BLaER1 treated with 17β-estradiol and CSF1 and Interleukin-3, amounts not matched to agents 10 nM and 100 nM (cell line): ENCODE measurements at regions not wholly inside any gene's neighbourhood (a gene's known extent, or its start where the extent isn't known, plus 50 kb on each side); places are given as distances from the start of the nearest gene placed in this dataset.
"Not testable (repeated sequence)": the region's sequence is repeated elsewhere in the genome, so short reads cannot be mapped to it uniquely, and the experiment has no call there.

ENCODE experiments used
- H3K27ac ChIP-seq, 11 experiments: shearing (Covaris generic); formaldehyde crosslinking; 2 replicates each; pipeline ENCODE4 v1.8.1; 2022
- H3K27me3 ChIP-seq, 11 experiments: shearing (Covaris generic); formaldehyde crosslinking; 2 replicates each; pipeline ENCODE4 v1.8.1; 2022
- H3K36me3 ChIP-seq, 11 experiments: shearing (Covaris generic); formaldehyde crosslinking; 2 replicates each; pipeline ENCODE4 v1.8.1; 2022
- H3K4me1 ChIP-seq, 10 experiments: shearing (Covaris generic); formaldehyde crosslinking; 2 replicates each; pipeline ENCODE4 v1.8.1; 2022
- H3K4me2 ChIP-seq, 11 experiments: shearing (Covaris generic); formaldehyde crosslinking; 2 replicates each; pipeline ENCODE4 v1.8.1; 2022
- H3K4me3 ChIP-seq, 10 experiments: shearing (Covaris generic); formaldehyde crosslinking; 2 replicates each; pipeline ENCODE4 v1.8.1; 2022
- H3K9ac ChIP-seq, 11 experiments: shearing (Covaris generic); formaldehyde crosslinking; 2 replicates each; pipeline ENCODE4 v1.8.1; 2022
- H3K9me3 ChIP-seq, 11 experiments: shearing (Covaris generic); formaldehyde crosslinking; replicated peaks in 1 of 11; 2 replicates each; pipeline ENCODE4 v1.8.1; 2022
- H4K20me1 ChIP-seq, 11 experiments: shearing (Covaris generic); formaldehyde crosslinking; 2 replicates each; pipeline ENCODE4 v1.8.1; 2022
- Cebpa-rat ChIP-seq, 11 experiments: shearing (Covaris generic); IDR thresholded peaks; 2 replicates each; pipeline ENCODE4 v1.8.1; 2022

- no peaks in the 10 kb centered on the region for H3K4me1 ChIP-seq
- H3K4me3 ChIP-seq, result no peak overlapping the region
- no peaks in the 10 kb centered on the region for H3K9me3 ChIP-seq
- H4K20me1 ChIP-seq, result no peaks in the 10 kb centered on the region
- H3K9ac ChIP-seq, result no peak overlapping the region
- H3K4me2 ChIP-seq, result no peak overlapping the region
- H3K27me3 ChIP-seq, result no peaks in the 10 kb centered on the region
- no peaks in the 10 kb centered on the region for H3K36me3 ChIP-seq
- H3K27ac ChIP-seq, result no peak overlapping the region
- no peak for TF ChIP-seq Cebpa-rat (IDR thresholded peaks at IDR 0.05)
These were observed 233.5 kb downstream of the TUBA3C start for GRCh38 chr13:18948012-18948663.

DNA sequence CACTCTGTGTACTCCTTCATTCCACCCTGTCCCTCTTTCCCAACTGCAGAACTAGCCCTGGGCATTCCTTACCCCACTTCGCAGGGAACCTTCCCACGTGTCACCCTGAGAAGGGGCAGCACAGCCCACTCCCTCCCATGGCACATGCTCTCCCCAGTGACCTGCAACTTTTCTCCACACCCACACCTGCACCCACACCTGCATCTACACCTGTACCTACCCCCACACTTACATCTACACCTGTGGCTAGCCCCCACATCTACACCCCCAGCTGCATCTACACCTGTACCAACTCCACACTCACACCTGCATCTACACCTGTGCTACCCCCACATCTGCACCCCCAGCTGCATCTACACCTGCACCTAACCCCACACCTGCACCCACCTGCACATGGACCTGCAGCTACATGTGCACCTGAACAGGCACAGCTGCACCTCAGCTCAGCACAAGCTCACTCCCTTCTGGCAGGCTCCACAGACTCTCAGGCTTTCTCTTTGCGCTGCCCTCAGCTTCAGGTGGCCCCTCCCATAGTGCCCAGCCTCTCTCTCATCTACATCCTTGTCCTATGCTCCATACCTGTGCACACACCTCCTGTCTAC, 234.1 kb downstream of the TUBA3C start:
- Histone ChIP-seq H4K20me1 (no peaks in the 10 kb centered on the region), H3K9me3 (no peaks in the 10 kb centered on the region), H3K27me3 (no peaks in the 10 kb centered on the region), H3K27ac (no peak overlapping the region), H3K9ac (no peak overlapping the region), H3K4me3 (no peak overlapping the region), H3K4me2 (no peak overlapping the region), H3K4me1 (no peaks in the 10 kb centered on the region), H3K36me3 (no peaks in the 10 kb centered on the region)
- no peak for TF ChIP-seq Cebpa-rat (IDR thresholded peaks at IDR 0.05)

GRCh38 chr13:18946738-18947137, 234.9 kb downstream of the TUBA3C start:
- Histone ChIP-seq H3K36me3 (no peaks in the 10 kb centered on the region), H3K9ac (no peak overlapping the region), H3K4me2 (no peak overlapping the region), H3K4me3 (no peak overlapping the region), H3K4me1 (no peaks in the 10 kb centered on the region), H3K27ac (no peak overlapping the region), H3K9me3 (no peaks in the 10 kb centered on the region), H4K20me1 (no peaks in the 10 kb centered on the region), H3K27me3 (no peaks in the 10 kb centered on the region)
- TF ChIP-seq Cebpa-rat (IDR thresholded peaks at IDR 0.05), result no peak

GRCh38 chr13:18944501-18945068, 237.0 kb downstream of the TUBA3C start:
- H3K27ac ChIP-seq, result no peak overlapping the region
- H3K4me2 ChIP-seq, result no peak overlapping the region
- H3K9me3 ChIP-seq, result no peaks in the 10 kb centered on the region
- no peak for TF ChIP-seq Cebpa-rat (IDR thresholded peaks at IDR 0.05)
- H3K4me3 ChIP-seq, result no peak overlapping the region
- no peaks in the 10 kb centered on the region for H3K36me3 ChIP-seq
- no peak overlapping the region for H3K9ac ChIP-seq
- H3K4me1 ChIP-seq, result no peaks in the 10 kb centered on the region
- H3K27me3 ChIP-seq, result no peaks in the 10 kb centered on the region
- no peaks in the 10 kb centered on the region for H4K20me1 ChIP-seq

GRCh38 chr13:18943721-18944391, 237.8 kb downstream of the TUBA3C start:
- H3K9me3 ChIP-seq, result no peaks in the 10 kb centered on the region
- no peaks in the 10 kb centered on the region for H4K20me1 ChIP-seq
- H3K4me1 ChIP-seq, result no peaks in the 10 kb centered on the region
- H3K9ac ChIP-seq, result no peak overlapping the region
- H3K4me2 ChIP-seq, result no peak overlapping the region
- H3K36me3 ChIP-seq, result no peaks in the 10 kb centered on the region
- no peaks in the 10 kb centered on the region for H3K27me3 ChIP-seq
- no peak overlapping the region for H3K27ac ChIP-seq
- no peak overlapping the region for H3K4me3 ChIP-seq
- TF ChIP-seq Cebpa-rat (IDR thresholded peaks at IDR 0.05), result no peak

DNA sequence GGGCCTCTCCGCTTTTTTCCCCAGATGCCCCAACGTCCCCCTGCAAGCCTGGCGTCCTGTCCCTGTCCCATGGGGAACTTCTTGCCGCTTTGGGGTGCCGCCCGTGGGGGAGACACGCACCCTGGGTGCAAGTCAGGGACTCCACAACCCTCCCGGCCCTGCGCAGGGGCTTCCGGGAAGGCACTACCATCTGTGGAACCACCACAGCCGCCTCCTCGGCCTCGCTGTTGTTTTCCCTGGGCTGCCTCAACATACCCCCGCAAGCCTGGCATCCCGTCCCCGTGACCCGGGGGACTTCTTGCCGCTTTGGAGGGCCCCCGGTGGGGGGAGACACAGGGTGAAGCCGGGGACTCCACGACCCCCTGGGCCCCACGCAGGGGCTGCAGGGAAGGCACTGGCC, 238.4 kb downstream of the TUBA3C start:
- no peaks in the 10 kb centered on the region for H3K27me3 ChIP-seq
- H3K4me3 ChIP-seq, result no peak overlapping the region
- H4K20me1 ChIP-seq, result no peaks in the 10 kb centered on the region
- TF ChIP-seq Cebpa-rat (IDR thresholded peaks at IDR 0.05), result no peak
- no peaks in the 10 kb centered on the region for H3K4me1 ChIP-seq
- no peak overlapping the region for H3K27ac ChIP-seq
- H3K36me3 ChIP-seq, result no peaks in the 10 kb centered on the region
- H3K4me2 ChIP-seq, result no peak overlapping the region
- no peak overlapping the region for H3K9ac ChIP-seq
- no peaks in the 10 kb centered on the region for H3K9me3 ChIP-seq

DNA sequence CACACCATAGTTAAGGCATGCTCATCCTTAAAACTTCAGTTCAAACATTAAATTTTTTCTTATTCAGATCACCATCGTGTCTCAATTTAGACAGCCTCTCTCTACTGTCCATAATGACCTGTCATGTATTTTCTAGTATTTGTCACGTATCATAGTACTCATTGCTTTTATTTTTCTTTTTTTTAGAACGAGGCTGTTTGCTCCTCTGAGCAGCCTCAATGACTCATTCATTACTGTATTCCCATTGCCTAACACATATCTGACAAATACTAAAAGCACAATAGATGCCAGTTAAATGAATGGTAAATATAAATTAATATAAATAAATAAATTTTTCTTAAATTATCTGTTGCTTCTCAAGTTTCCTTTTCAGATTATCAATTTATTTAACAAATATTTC, 245.5 kb downstream of the TUBA3C start:
- H4K20me1 ChIP-seq, result no peaks in the 10 kb centered on the region
- no peak for TF ChIP-seq Cebpa-rat (IDR thresholded peaks at IDR 0.05)
- no peaks in the 10 kb centered on the region for H3K36me3 ChIP-seq
- no peaks in the 10 kb centered on the region for H3K27me3 ChIP-seq
- H3K9me3 ChIP-seq, result no peaks in the 10 kb centered on the region
- no peak overlapping the region for H3K4me2 ChIP-seq
- no peak overlapping the region for H3K4me3 ChIP-seq
- no peak overlapping the region for H3K27ac ChIP-seq
- peaks cover 0 to 7% (median 0%) of the 10 kb centered on the region in 10 experiments; a peak in 4 of 20 replicates for H3K4me1 ChIP-seq
- H3K9ac ChIP-seq, result no peak overlapping the region

- TF ChIP-seq Cebpa-rat (IDR thresholded peaks at IDR 0.05), result no peak
- Histone ChIP-seq H4K20me1 (no peaks in the 10 kb centered on the region), H3K36me3 (no peaks in the 10 kb centered on the region)
These were observed 260.6 kb downstream of the TUBA3C start for GRCh38 chr13:18921063-18921462.

DNA sequence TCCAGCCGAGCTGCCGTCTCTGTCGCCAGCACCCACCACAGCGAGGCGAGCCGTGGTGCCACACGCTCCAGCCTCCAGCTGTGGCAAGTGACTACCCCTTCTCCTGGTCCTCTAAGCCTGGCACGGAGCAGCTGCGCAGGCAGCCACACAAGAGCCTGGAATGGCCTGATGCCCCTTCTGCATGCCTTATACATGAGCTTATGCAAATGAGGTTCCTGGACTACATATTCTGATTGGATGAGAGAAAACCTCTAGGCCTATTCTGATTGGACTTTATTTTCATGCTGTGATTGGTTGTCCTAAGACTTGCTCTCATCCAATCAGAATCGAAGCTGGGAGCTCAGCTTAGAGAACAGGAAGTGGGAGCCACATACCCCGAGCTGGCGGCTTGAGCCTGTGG, 276.5 kb downstream of the TUBA3C start:
- H3K4me3 ChIP-seq, H3K4me2 ChIP-seq, H3K9ac ChIP-seq, H3K27me3 ChIP-seq, H3K4me1 ChIP-seq, H3K36me3 ChIP-seq, H3K27ac ChIP-seq, H4K20me1 ChIP-seq: not testable (repeated sequence)
- peaks cover 0 to 13% (median 6%) of the 10 kb centered on the region in 11 experiments; a peak in 6 of 22 replicates for H3K9me3 ChIP-seq

More at GRCh38 chr13:18921063-18921462, 260.6 kb downstream of the TUBA3C start:
- Histone ChIP-seq H3K9me3 (no peaks in the 10 kb centered on the region), H3K27ac (no peak overlapping the region), H3K9ac (no peak overlapping the region), H3K4me1 (no peaks in the 10 kb centered on the region), H3K4me3 (no peak overlapping the region), H3K4me2 (no peak overlapping the region), H3K27me3 (no peaks in the 10 kb centered on the region)

DNA sequence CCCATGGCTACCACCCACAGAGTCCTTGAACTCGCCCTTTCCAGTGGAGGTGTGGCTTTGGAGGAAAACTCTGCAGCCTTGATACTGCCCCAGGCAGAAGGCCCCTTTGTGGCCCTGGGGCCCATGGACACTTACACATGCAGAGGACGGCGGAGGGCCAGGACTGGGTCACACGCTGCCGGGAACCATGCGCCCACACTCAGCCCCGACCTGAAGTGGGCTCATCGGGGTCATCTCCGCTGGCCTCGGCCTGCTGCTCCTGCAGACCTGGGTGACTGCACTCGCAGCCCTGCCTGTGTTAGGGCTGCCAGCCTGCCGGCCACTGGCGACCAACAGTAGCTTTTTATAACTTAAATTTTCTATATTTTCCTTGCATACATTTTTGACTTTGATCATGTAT, 286.2 kb downstream of the TUBA3C start:
- not testable (repeated sequence) for H3K9ac ChIP-seq, H3K4me3 ChIP-seq, H3K4me1 ChIP-seq, H3K27me3 ChIP-seq, H3K4me2 ChIP-seq, H4K20me1 ChIP-seq, H3K27ac ChIP-seq, H3K36me3 ChIP-seq
- H3K9me3 ChIP-seq, result peaks cover 0 to 11% (median 0%) of the 10 kb centered on the region in 11 experiments; a peak in 3 of 22 replicates

GRCh38 chr13:18891242-18891641, 290.4 kb downstream of the TUBA3C start:
- H3K27me3 ChIP-seq, H3K9ac ChIP-seq, H3K27ac ChIP-seq, H4K20me1 ChIP-seq, H3K4me2 ChIP-seq, H3K4me1 ChIP-seq, H3K36me3 ChIP-seq, H3K4me3 ChIP-seq: not testable (repeated sequence)
- H3K9me3 ChIP-seq, result peaks cover 0 to 11% (median 0%) of the 10 kb centered on the region in 11 experiments; a peak in 3 of 22 replicates

- not testable (repeated sequence) for H3K9me3 ChIP-seq, H3K9ac ChIP-seq, H3K4me2 ChIP-seq, H3K4me3 ChIP-seq, H3K36me3 ChIP-seq, H3K27me3 ChIP-seq, H3K4me1 ChIP-seq, H4K20me1 ChIP-seq, H3K27ac ChIP-seq
These were observed 306.5 kb downstream of the TUBA3C start for GRCh38 chr13:18874875-18875789.
